CD4-positive, alpha-beta memory T cell (primary cell): ENCODE measurements at regions not wholly inside any gene's neighbourhood (a gene's known extent, or its start where the extent isn't known, plus 50 kb on each side); places are given as distances from the start of the nearest gene placed in this dataset.

Source experiments
- CTCF ChIA-PET: fragments of 350-600 bp; sonication (Branson Sonifier 250); formaldehyde crosslinking; loops from one replicate; lab custom pipeline; 2021; ENCODE audit warnings: inconsistent platforms; ENCODE audit not compliant: partially characterized antibody; lab: Charles Lee
- POLR2A ChIA-PET: fragments of 350-600 bp; sonication (Branson Sonifier 250); formaldehyde crosslinking; loops from one replicate; lab custom pipeline; 2021; ENCODE audit not compliant: partially characterized antibody; lab: Charles Lee
- DNase-seq, 5 donors: peaks; one replicate each; pipeline versions ENCODE4 v3.0.0 to v3.0.0-alpha.2; 2020 to 2022; ENCODE audit warnings: mixed read lengths in 1 of 5
- H3K27ac ChIP-seq: one replicate; pipeline ENCODE4 v1.7.0; 2013; ENCODE audit warnings: low read depth, low read length
- H3K27me3 ChIP-seq: 2 replicates; pipeline ENCODE4 v1.7.0; 2013; ENCODE audit warnings: mild to moderate bottlenecking, low read length, moderate library complexity; ENCODE audit not compliant: insufficient read depth
- H3K36me3 ChIP-seq: 2 replicates; pipeline ENCODE4 v1.7.0; 2013; ENCODE audit warnings: mild to moderate bottlenecking, low read length, moderate library complexity; ENCODE audit not compliant: insufficient read depth
- H3K4me1 ChIP-seq: 2 replicates; pipeline ENCODE4 v1.7.0; 2013; ENCODE audit warnings: mild to moderate bottlenecking, low read length, moderate library complexity; ENCODE audit not compliant: insufficient read depth
- H3K4me3 ChIP-seq, 2 donors: one replicate each; pipeline ENCODE4 v1.7.0; 2013; ENCODE audit warnings: low read length in 2 of 2, mild to moderate bottlenecking in 1 of 2
- H3K9me3 ChIP-seq, 2 donors: one replicate each; pipeline ENCODE4 v1.7.0; 2013; ENCODE audit warnings: low read length in 2 of 2, control low read depth in 1 of 2; ENCODE audit not compliant: control insufficient read depth in 1 of 2
- H3K27ac Mint-ChIP-seq, 7 donors: one replicate each; pipeline ENCODE4 v1.8.0; 2020 to 2021; ENCODE audit warnings: mixed read lengths in 7 of 7, mild to moderate bottlenecking in 6 of 7, inconsistent platforms in 3 of 7, moderate library complexity in 3 of 7
- H3K27me3 Mint-ChIP-seq, 2 donors: one replicate each; pipeline ENCODE4 v1.8.0; 2020 to 2021; ENCODE audit warnings: mixed read lengths in 2 of 2
- H3K36me3 Mint-ChIP-seq, 2 donors: one replicate each; pipeline ENCODE4 v1.8.0; 2020 to 2021; ENCODE audit warnings: mixed read lengths in 2 of 2, inconsistent platforms in 1 of 2, mild to moderate bottlenecking in 1 of 2
- H3K4me1 Mint-ChIP-seq, 4 donors: one replicate each; pipeline ENCODE4 v1.8.0; 2020 to 2021; ENCODE audit warnings: mixed read lengths in 4 of 4, mild to moderate bottlenecking in 1 of 4
- H3K4me3 Mint-ChIP-seq, 8 donors: one replicate each; pipeline ENCODE4 v1.8.0; 2020 to 2021; ENCODE audit warnings: mixed read lengths in 8 of 8, mild to moderate bottlenecking in 7 of 8, moderate library complexity in 6 of 8, inconsistent platforms in 3 of 8
- H3K9me3 Mint-ChIP-seq, 8 donors: one replicate each; pipeline ENCODE4 v1.8.0; 2020 to 2021; ENCODE audit warnings: mixed read lengths in 8 of 8, mild to moderate bottlenecking in 5 of 8, inconsistent platforms in 3 of 8, moderate library complexity in 1 of 8
- intact Hi-C: fragments of 100-400 bp; cut with micrococcal nuclease; formaldehyde crosslinking; loops from one replicate; pipeline ENCODE4 v1.15.1; 2023

- Histone ChIP-seq H3K9me3 (no peaks in the 10 kb centered on the region), H3K36me3 (no peaks in the 10 kb centered on the region), H3K27ac (no peak overlapping the region), H3K27me3 (no peaks in the 10 kb centered on the region), H3K4me3 (no peak overlapping the region), H3K4me1 (no peaks in the 10 kb centered on the region)
- Mint-ChIP-seq H3K27me3 (no peaks in the 10 kb centered on the region), H3K36me3 (no peaks in the 10 kb centered on the region), H3K4me3 (no peak overlapping the region), H3K27ac (no peak overlapping the region), H3K9me3 (peaks cover 0 to 20% (median 7%) of the 10 kb centered on the region in 8 donors), H3K4me1 (no peaks in the 10 kb centered on the region)
- DNase-seq = no peak
- ChIA-PET CTCF (no interaction called here), POLR2A (no interaction called here)
- intact Hi-C loops = no loop called here
Measured at GRCh38 chr14:28284546-28285300, 481.9 kb upstream of the FOXG1 start.

- POLR2A ChIA-PET = no interaction called here
- no peaks in the 10 kb centered on the region for H3K4me1 ChIP-seq
- Mint-ChIP-seq H3K4me1 (no peaks in the 10 kb centered on the region), H3K4me3 (no peak overlapping the region), H3K9me3 (peaks cover 3 to 64% (median 49%) of the 10 kb centered on the region in 8 donors), H3K36me3 (no peaks in the 10 kb centered on the region), H3K27ac (no peak overlapping the region), H3K27me3 (no peaks in the 10 kb centered on the region)
- intact Hi-C loops = no loop called here
- no peak overlapping the region for H3K27ac ChIP-seq
- H3K4me3 ChIP-seq = no peak overlapping the region
- H3K36me3 ChIP-seq = no peaks in the 10 kb centered on the region
- no peaks in the 10 kb centered on the region for H3K27me3 ChIP-seq
- peaks cover 0 to 20% of the 10 kb centered on the region in 2 donors for H3K9me3 ChIP-seq
- DNase-seq = no peak
- CTCF ChIA-PET = no interaction called here
Measured at GRCh38 chr14:28294834-28295440, 471.6 kb upstream of the FOXG1 start.

DNA sequence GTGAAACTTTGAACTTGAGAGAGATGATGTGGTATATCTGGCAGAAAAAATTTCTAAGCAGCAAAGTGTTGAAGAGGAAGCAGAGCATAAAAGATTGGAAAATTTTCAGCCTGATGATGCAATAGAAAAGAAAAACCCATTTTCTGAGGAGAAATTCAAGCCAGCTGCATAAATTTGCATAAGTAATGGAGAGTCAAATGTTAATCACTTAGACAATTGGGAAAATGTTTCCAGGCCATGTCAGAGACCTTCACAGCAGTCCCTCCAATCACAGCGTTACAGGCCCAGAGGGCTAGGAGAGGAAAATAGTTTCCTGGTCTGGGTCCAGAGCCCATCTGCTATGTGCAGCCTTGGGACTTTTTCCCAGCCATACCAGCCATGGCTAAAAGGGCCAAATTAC lies 469.0 kb upstream of the FOXG1 start:
- intact Hi-C loops = no loop called here
- no peak for DNase-seq
- Mint-ChIP-seq H3K36me3 (no peaks in the 10 kb centered on the region), H3K9me3 (peaks cover 0 to 54% (median 39%) of the 10 kb centered on the region in 8 donors), H3K27ac (no peak overlapping the region), H3K4me3 (no peak overlapping the region), H3K27me3 (no peaks in the 10 kb centered on the region), H3K4me1 (no peaks in the 10 kb centered on the region)
- POLR2A ChIA-PET = no interaction called here
- no peaks in the 10 kb centered on the region for H3K36me3 ChIP-seq
- H3K27me3 ChIP-seq = no peaks in the 10 kb centered on the region
- CTCF ChIA-PET = no interaction called here
- H3K27ac ChIP-seq = no peak overlapping the region
- H3K4me1 ChIP-seq = no peaks in the 10 kb centered on the region
- peaks cover 0 to 22% of the 10 kb centered on the region in 2 donors for H3K9me3 ChIP-seq
- H3K4me3 ChIP-seq = no peak overlapping the region

GRCh38 chr14:28298156-28298555 lies 468.4 kb upstream of the FOXG1 start:
- Mint-ChIP-seq H3K36me3 (no peaks in the 10 kb centered on the region), H3K27ac (no peak overlapping the region), H3K9me3 (peaks cover 0 to 55% (median 40%) of the 10 kb centered on the region in 8 donors), H3K4me1 (no peaks in the 10 kb centered on the region), H3K27me3 (no peaks in the 10 kb centered on the region), H3K4me3 (no peak overlapping the region)
- no peak for DNase-seq
- CTCF ChIA-PET = no interaction called here
- intact Hi-C loops = no loop called here
- Histone ChIP-seq H3K27me3 (no peaks in the 10 kb centered on the region), H3K4me3 (no peak overlapping the region), H3K36me3 (no peaks in the 10 kb centered on the region), H3K27ac (no peak overlapping the region), H3K9me3 (peaks cover 0 to 22% of the 10 kb centered on the region in 2 donors), H3K4me1 (no peaks in the 10 kb centered on the region)
- POLR2A ChIA-PET = no interaction called here

GRCh38 chr14:28299227-28299626 lies 467.4 kb upstream of the FOXG1 start:
- no peaks in the 10 kb centered on the region for H3K36me3 Mint-ChIP-seq
- Histone ChIP-seq H3K27ac (no peak overlapping the region), H3K9me3 (peaks cover 0 to 15% of the 10 kb centered on the region in 2 donors), H3K27me3 (no peaks in the 10 kb centered on the region), H3K36me3 (no peaks in the 10 kb centered on the region), H3K4me1 (no peaks in the 10 kb centered on the region), H3K4me3 (no peak overlapping the region)
- no peak overlapping the region for H3K4me3 Mint-ChIP-seq
- no peak overlapping the region for H3K27ac Mint-ChIP-seq
- H3K27me3 Mint-ChIP-seq = no peaks in the 10 kb centered on the region
- H3K4me1 Mint-ChIP-seq = no peaks in the 10 kb centered on the region
- H3K9me3 Mint-ChIP-seq = peaks cover 0 to 55% (median 35%) of the 10 kb centered on the region in 8 donors
- POLR2A ChIA-PET = no interaction called here
- no peak for DNase-seq
- CTCF ChIA-PET = no interaction called here
- intact Hi-C loops = no loop called here

DNA sequence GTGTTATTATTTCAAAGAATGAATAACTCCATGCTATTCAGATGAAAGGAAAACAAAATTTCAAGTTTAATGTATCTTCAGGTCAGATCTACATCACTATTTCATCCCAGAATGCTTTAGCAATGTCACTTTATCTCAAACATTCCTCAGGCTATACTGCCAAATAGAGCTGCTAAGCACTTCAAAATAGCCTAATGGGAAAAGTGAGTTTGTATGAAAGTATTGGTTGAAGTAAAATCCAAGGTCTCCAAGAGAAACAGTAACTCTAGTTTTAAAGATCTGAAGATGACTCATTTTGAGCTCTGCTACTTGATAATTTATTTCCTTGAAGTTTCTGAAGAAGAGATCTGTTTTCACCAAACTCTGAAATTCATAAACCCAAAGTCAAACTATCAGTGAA lies 466.2 kb upstream of the FOXG1 start:
- Histone ChIP-seq H3K4me1 (no peaks in the 10 kb centered on the region), H3K36me3 (no peaks in the 10 kb centered on the region), H3K4me3 (no peak overlapping the region), H3K9me3 (peaks cover 0 to 12% of the 10 kb centered on the region in 2 donors), H3K27ac (no peak overlapping the region), H3K27me3 (no peaks in the 10 kb centered on the region)
- peaks cover 0 to 44% (median 25%) of the 10 kb centered on the region in 8 donors for H3K9me3 Mint-ChIP-seq
- DNase-seq = no peak
- intact Hi-C loops = no loop called here
- H3K36me3 Mint-ChIP-seq = no peaks in the 10 kb centered on the region
- no peaks in the 10 kb centered on the region for H3K4me1 Mint-ChIP-seq
- CTCF ChIA-PET = no interaction called here
- no peak overlapping the region for H3K27ac Mint-ChIP-seq
- POLR2A ChIA-PET = no interaction called here
- H3K27me3 Mint-ChIP-seq = no peaks in the 10 kb centered on the region
- no peak overlapping the region for H3K4me3 Mint-ChIP-seq

DNA sequence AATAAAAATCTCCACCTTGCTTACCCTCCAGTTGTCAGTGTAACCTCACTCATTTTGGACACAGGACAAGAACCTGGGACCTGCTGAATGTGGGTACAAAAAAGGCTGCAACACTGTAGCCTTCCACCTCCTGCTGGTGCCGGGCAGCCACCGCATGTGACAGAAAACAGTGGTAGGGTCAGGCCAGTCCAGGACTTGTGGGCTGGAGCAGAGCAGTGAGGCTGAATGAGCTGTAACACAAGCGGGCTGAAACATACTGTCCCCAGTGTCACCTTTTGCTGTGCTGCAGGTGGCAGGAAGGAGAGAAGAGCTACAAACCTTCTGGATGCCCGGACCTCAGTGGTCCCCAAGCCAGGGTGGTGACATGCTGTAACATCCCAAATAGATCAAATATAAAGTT lies 465.4 kb upstream of the FOXG1 start:
- Mint-ChIP-seq H3K27me3 (no peaks in the 10 kb centered on the region), H3K4me3 (no peak overlapping the region), H3K27ac (no peak overlapping the region), H3K4me1 (no peaks in the 10 kb centered on the region), H3K9me3 (peaks cover 0 to 40% (median 25%) of the 10 kb centered on the region in 8 donors), H3K36me3 (no peaks in the 10 kb centered on the region)
- H3K27ac ChIP-seq = no peak overlapping the region
- H3K9me3 ChIP-seq = peaks cover 0 to 7% of the 10 kb centered on the region in 2 donors
- intact Hi-C loops = no loop called here
- DNase-seq = no peak
- no peaks in the 10 kb centered on the region for H3K27me3 ChIP-seq
- H3K4me1 ChIP-seq = no peaks in the 10 kb centered on the region
- POLR2A ChIA-PET = no interaction called here
- no peaks in the 10 kb centered on the region for H3K36me3 ChIP-seq
- CTCF ChIA-PET = no interaction called here
- no peak overlapping the region for H3K4me3 ChIP-seq
